CD4-positive, alpha-beta T cell (primary cell): ENCODE measurements at regions not wholly inside any gene's neighbourhood (a gene's known extent, or its start where the extent isn't known, plus 50 kb on each side); places are given as distances from the start of the nearest gene placed in this dataset.

Source experiments
- ATAC-seq: fragments of 200-7000 bp; cut with Tn5 transposase; one replicate; pipeline ENCODE4 v1.10.0; 2022; ENCODE audit warnings: mild to moderate bottlenecking; ENCODE audit not compliant: poor library complexity
- CTCF ChIA-PET: fragments of 350-600 bp; sonication (Branson Sonifier 250); formaldehyde crosslinking; loops from one replicate; lab custom pipeline; 2021; ENCODE audit warnings: antibody characterized with exemption, inconsistent platforms; lab: Charles Lee
- POLR2A ChIA-PET: fragments of 350-600 bp; sonication (Branson Sonifier 250); formaldehyde crosslinking; loops from one replicate; lab custom pipeline; 2021; ENCODE audit warnings: antibody characterized with exemption, inconsistent platforms; lab: Charles Lee
- DNase-seq, 14 experiments: peaks; one replicate each; pipeline ENCODE4 v3.0.0-alpha.2; 2013 to 2020; ENCODE audit warnings: mixed read lengths in 2 of 14
- H3K27ac ChIP-seq, 2 donors: one replicate each; pipeline versions ENCODE4 v1.5.1 to v1.7.0; 2013; ENCODE audit warnings: low read length in 2 of 2, low read depth in 1 of 2, mild to moderate bottlenecking in 1 of 2
- H3K27me3 ChIP-seq, 2 experiments: 1 replicate in 1 of 2; 2 replicates in 1 of 2; pipeline versions ENCODE4 v1.6.1 to v1.7.0; 2013; ENCODE audit warnings: low read length in 2 of 2, control low read depth in 1 of 2, mild to moderate bottlenecking in 1 of 2, moderate library complexity in 1 of 2; ENCODE audit not compliant: insufficient read depth in 2 of 2, control insufficient read depth in 1 of 2
- H3K36me3 ChIP-seq: one replicate; pipeline ENCODE4 v1.6.1; 2013; ENCODE audit warnings: low read length, control low read depth; ENCODE audit not compliant: insufficient read depth
- H3K4me1 ChIP-seq: one replicate; pipeline ENCODE4 v1.6.1; 2013; ENCODE audit warnings: low read length, control low read depth; ENCODE audit not compliant: insufficient read depth
- H3K4me3 ChIP-seq: one replicate; pipeline ENCODE4 v1.5.1; 2013; ENCODE audit warnings: mild to moderate bottlenecking, low read length, moderate library complexity
- H3K9me3 ChIP-seq, 2 experiments: 1 replicate in 1 of 2; 2 replicates in 1 of 2; pipeline versions ENCODE4 v1.6.1 to v1.7.0; 2013; ENCODE audit warnings: low read length in 2 of 2, mild to moderate bottlenecking in 2 of 2, control low read depth in 1 of 2, moderate library complexity in 1 of 2; ENCODE audit not compliant: control insufficient read depth in 1 of 2, insufficient read depth in 1 of 2
- H3K27ac Mint-ChIP-seq: one replicate; pipeline ENCODE4 v1.8.0; 2020; ENCODE audit warnings: mixed read lengths
- H3K27me3 Mint-ChIP-seq: one replicate; pipeline ENCODE4 v1.8.0; 2021; ENCODE audit warnings: mixed read lengths
- H3K36me3 Mint-ChIP-seq: one replicate; pipeline ENCODE4 v1.8.0; 2021; ENCODE audit warnings: low read depth, mixed read lengths
- H3K4me1 Mint-ChIP-seq: one replicate; pipeline ENCODE4 v1.8.0; 2021; ENCODE audit warnings: low read depth, mixed read lengths
- H3K4me3 Mint-ChIP-seq: one replicate; pipeline ENCODE4 v1.8.0; 2020; ENCODE audit warnings: mild to moderate bottlenecking, mixed read lengths
- H3K9me3 Mint-ChIP-seq: one replicate; pipeline ENCODE4 v1.8.0; 2020; ENCODE audit warnings: mixed read lengths
- intact Hi-C, 2 experiments: fragments of 100-400 bp; cut with DNase I in 1 of 2; cut with micrococcal nuclease in 1 of 2; formaldehyde crosslinking; loops; one replicate each; pipeline versions ENCODE4 v1.15.1 to v1.9.0; 2023 to 2025; cut with DNase I, micrococcal nuclease
- TF ChIP-seq, protein P1 (sequence below): fragments of 200-600 bp; IDR thresholded peaks from one replicate; pipeline ENCODE4 v1.8.0; 2022; ENCODE audit warnings: antibody characterized with exemption, mild to moderate bottlenecking

DNA sequence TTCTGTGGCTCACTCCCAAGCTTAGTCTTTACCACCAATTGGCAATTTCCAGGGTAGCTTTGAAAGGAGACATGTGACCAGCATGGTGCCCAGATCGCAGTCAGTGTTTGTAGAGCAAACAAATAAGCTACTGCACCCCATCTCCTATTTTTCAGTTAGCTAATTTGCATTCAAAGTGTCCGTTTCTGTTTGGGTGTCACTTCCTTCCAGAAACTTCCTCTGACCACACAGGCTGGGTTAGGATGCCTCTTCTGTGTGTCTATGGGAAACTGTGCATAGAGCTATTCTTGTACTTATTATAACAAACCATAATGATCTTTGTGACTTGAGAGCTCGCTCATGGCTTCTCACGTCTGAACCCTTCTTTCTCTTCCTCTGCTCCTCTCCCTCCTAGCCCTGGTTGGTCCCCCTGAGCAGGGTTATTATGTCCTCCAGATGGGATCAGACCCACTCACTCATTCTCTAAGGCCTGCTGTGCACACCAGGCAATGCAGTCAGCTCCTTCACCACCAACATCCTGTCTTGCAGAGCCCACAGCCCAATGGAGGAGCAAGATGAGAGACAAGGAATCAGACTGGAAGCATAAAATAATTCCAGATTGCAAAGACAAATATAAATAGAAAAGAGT, 101.2 kb upstream of the ALK start:
- H3K4me3 Mint-ChIP-seq, result no peak overlapping the region
- intact Hi-C loops, result no loop called here
- no peaks in the 10 kb centered on the region for H3K36me3 Mint-ChIP-seq
- H3K27ac Mint-ChIP-seq, result no peak overlapping the region
- Histone ChIP-seq H3K36me3 (no peaks in the 10 kb centered on the region), H3K27me3 (peaks cover 4 to 6% of the 10 kb centered on the region in 2 experiments), H3K4me3 (no peak overlapping the region), H3K27ac (no peak overlapping the region), H3K9me3 (no peaks in the 10 kb centered on the region), H3K4me1 (no peaks in the 10 kb centered on the region)
- TF ChIP-seq, protein P1, sequence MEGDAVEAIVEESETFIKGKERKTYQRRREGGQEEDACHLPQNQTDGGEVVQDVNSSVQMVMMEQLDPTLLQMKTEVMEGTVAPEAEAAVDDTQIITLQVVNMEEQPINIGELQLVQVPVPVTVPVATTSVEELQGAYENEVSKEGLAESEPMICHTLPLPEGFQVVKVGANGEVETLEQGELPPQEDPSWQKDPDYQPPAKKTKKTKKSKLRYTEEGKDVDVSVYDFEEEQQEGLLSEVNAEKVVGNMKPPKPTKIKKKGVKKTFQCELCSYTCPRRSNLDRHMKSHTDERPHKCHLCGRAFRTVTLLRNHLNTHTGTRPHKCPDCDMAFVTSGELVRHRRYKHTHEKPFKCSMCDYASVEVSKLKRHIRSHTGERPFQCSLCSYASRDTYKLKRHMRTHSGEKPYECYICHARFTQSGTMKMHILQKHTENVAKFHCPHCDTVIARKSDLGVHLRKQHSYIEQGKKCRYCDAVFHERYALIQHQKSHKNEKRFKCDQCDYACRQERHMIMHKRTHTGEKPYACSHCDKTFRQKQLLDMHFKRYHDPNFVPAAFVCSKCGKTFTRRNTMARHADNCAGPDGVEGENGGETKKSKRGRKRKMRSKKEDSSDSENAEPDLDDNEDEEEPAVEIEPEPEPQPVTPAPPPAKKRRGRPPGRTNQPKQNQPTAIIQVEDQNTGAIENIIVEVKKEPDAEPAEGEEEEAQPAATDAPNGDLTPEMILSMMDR, result no peak
- ChIA-PET CTCF (no interaction called here), POLR2A (no interaction called here)
- ATAC-seq, result no peak
- H3K27me3 Mint-ChIP-seq, result peaks cover 17% of the 10 kb centered on the region
- H3K4me1 Mint-ChIP-seq, result no peaks in the 10 kb centered on the region
- DNase-seq, result no peak
- H3K9me3 Mint-ChIP-seq, result no peaks in the 10 kb centered on the region

DNA sequence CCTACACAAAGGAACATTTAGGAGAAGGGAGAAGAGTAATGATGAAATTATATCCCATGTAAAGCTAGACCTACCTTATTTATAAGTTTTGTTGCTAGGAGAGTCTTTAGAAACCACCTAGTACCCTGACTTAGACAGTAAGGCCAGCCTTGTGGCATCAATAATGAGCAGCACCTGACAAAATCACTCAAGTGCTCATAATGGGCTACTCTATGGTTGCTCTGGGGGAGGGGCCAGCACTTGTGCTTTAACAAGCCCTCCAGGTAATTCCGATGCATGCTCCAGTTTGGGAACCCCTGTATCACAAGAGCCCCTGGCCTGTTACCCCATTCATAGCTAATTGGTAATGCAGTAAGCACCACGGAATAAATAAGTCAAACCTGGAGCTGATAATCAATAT, 102.9 kb upstream of the ALK start:
- Mint-ChIP-seq H3K27me3 (peaks cover 27% of the 10 kb centered on the region), H3K4me1 (no peaks in the 10 kb centered on the region), H3K36me3 (no peaks in the 10 kb centered on the region), H3K9me3 (no peaks in the 10 kb centered on the region), H3K4me3 (no peak overlapping the region), H3K27ac (no peak overlapping the region)
- POLR2A ChIA-PET, result no interaction called here
- no peak for DNase-seq
- TF ChIP-seq, protein P1, result no peak
- H3K4me3 ChIP-seq, result no peak overlapping the region
- intact Hi-C loops, result no loop called here
- H3K9me3 ChIP-seq, result no peaks in the 10 kb centered on the region
- CTCF ChIA-PET, result no interaction called here
- H3K27me3 ChIP-seq, result peaks cover 6% of the 10 kb centered on the region in 2 experiments
- no peaks in the 10 kb centered on the region for H3K4me1 ChIP-seq
- no peak for ATAC-seq
- no peaks in the 10 kb centered on the region for H3K36me3 ChIP-seq
- H3K27ac ChIP-seq, result no peak overlapping the region

DNA sequence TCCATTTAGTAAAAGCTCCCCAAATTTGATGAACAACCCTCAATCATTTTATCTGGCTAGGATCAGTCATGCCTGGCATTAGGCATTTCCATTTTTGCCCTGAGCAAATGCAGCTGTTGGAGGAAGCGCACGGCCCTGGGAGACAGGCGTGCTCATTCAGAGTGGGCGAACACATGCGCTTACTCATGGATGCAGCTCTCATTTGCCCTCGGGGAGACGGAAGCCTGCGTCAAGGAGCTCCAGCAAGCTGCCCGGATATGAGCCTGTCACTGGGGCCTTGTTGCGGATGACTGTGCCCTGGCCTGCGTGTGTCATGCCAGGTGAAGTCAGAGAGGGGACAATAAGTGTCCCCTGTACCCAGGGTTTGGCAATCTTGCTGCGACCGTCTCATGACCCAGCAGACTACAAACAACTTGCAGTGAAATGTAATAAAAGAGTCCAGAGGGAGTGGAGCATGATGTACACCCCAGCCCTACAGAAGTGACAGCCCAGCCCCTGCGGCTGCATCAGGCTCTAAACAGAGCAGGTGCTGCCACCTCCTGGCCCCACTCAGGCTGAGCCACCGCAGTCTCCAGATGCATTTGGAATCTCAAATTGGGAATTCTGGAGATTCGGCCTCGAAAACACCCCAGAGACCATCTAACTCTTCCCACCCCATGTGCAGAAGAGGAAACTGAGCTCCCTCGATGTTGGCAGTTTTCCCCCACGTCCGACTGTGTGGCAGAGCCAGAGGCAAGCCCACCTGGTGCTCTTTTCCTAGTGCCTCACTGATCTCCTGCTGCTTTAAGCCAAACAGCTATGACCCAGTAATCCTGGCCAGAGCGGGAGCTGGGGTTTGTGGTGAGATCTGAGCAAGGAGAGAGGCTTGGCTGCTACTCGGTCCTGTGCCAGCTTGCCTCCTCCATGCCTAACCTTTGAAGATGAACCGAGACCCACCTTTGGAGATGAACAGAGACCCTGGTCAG, 105.0 kb upstream of the ALK start:
- Histone ChIP-seq H3K9me3 (no peaks in the 10 kb centered on the region), H3K27me3 (peaks cover 6 to 11% of the 10 kb centered on the region in 2 experiments), H3K36me3 (no peaks in the 10 kb centered on the region), H3K4me1 (no peaks in the 10 kb centered on the region), H3K4me3 (no peak overlapping the region), H3K27ac (no peak overlapping the region)
- no peaks in the 10 kb centered on the region for H3K4me1 Mint-ChIP-seq
- no peaks in the 10 kb centered on the region for H3K36me3 Mint-ChIP-seq
- TF ChIP-seq, protein P1, result no peak
- ATAC-seq, result no peak
- ChIA-PET CTCF (no interaction called here), POLR2A (no interaction called here)
- H3K9me3 Mint-ChIP-seq, result no peaks in the 10 kb centered on the region
- DNase-seq, result no peak
- intact Hi-C loops, result no loop called here
- no peak overlapping the region for H3K4me3 Mint-ChIP-seq
- no peak overlapping the region for H3K27ac Mint-ChIP-seq
- H3K27me3 Mint-ChIP-seq, result peaks cover 32% of the 10 kb centered on the region
